ENCODE measurements at regions not wholly inside any gene's neighbourhood (a gene's known extent, or its start where the extent isn't known, plus 50 kb on each side); places are given as distances from the start of the nearest gene placed in this dataset.

GRCh38 chr13:64756621-64757020 is 2473.5 kb downstream of the PCDH9 start:
- H3K4me3 ChIP-seq (ENCODE audit: low read depth, low read length): no peak overlapping the region
- H3K36me3 ChIP-seq: no peaks in the 10 kb centered on the region
- no peaks in the 10 kb centered on the region for H3K9me3 ChIP-seq
- DNase-seq: no peak
- H3K4me1 ChIP-seq: peaks cover 7% of the 10 kb centered on the region
- no peak for TF ChIP-seq CTCF (IDR thresholded peaks at IDR 0.05; ENCODE audit: low read depth, low read length)
- no peaks in the 10 kb centered on the region for H3K27me3 ChIP-seq

DNA sequence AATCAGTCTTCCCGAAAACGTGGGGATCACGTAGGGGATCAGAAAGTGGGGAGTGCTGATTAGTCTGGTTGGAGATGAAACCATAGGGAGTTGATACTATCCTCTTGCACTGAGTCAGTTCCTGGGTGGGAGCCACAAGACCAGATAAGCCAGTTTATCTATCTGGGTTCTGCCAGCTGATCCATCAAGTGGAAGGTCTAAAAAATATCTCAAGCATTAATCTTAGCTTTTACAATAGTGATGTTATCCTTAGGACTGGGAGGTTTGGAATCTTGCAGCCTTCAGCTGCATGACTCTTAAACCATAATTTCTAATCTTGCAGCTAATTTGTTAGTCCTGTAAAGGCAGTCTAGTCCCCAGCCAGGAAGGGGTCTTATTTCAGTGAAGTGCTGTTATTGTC is 2474.2 kb downstream of the PCDH9 start:
- no peak for TF ChIP-seq CTCF (IDR thresholded peaks at IDR 0.05; ENCODE audit: low read depth, low read length)
- Histone ChIP-seq H3K4me3 (ENCODE audit: low read depth, low read length) (no peak overlapping the region), H3K27me3 (no peaks in the 10 kb centered on the region), H3K36me3 (no peaks in the 10 kb centered on the region), H3K9me3 (no peaks in the 10 kb centered on the region), H3K4me1 (peaks cover 7% of the 10 kb centered on the region)
- DNase-seq: no peak

- no peak for TF ChIP-seq CTCF (IDR thresholded peaks at IDR 0.05; ENCODE audit: low read depth, low read length)
- H3K4me3 ChIP-seq (ENCODE audit: low read depth, low read length): no peak overlapping the region
- H3K4me1 ChIP-seq: peaks cover 12% of the 10 kb centered on the region
- H3K27me3 ChIP-seq: no peaks in the 10 kb centered on the region
- no peak for DNase-seq
- H3K9me3 ChIP-seq: no peaks in the 10 kb centered on the region
- no peaks in the 10 kb centered on the region for H3K36me3 ChIP-seq
Measured at GRCh38 chr13:64753233-64754000, 2476.7 kb downstream of the PCDH9 start.

GRCh38 chr13:64749301-64749700 is 2480.8 kb downstream of the PCDH9 start:
- H3K4me3 ChIP-seq (ENCODE audit: low read depth, low read length): no peak overlapping the region
- no peaks in the 10 kb centered on the region for H3K27me3 ChIP-seq
- peaks cover 5% of the 10 kb centered on the region for H3K4me1 ChIP-seq
- H3K36me3 ChIP-seq: no peaks in the 10 kb centered on the region
- no peaks in the 10 kb centered on the region for H3K9me3 ChIP-seq
- DNase-seq: no peak
- no peak for TF ChIP-seq CTCF (IDR thresholded peaks at IDR 0.05; ENCODE audit: low read depth, low read length)

GRCh38 chr13:64746845-64747244 is 2483.3 kb downstream of the PCDH9 start:
- H3K4me1 ChIP-seq: peaks cover 5% of the 10 kb centered on the region; the same call in 1 of the 2 replicates
- H3K27me3 ChIP-seq: no peaks in the 10 kb centered on the region
- no peak overlapping the region for H3K4me3 ChIP-seq (ENCODE audit: low read depth, low read length)
- no peaks in the 10 kb centered on the region for H3K36me3 ChIP-seq
- no peak for DNase-seq
- no peaks in the 10 kb centered on the region for H3K9me3 ChIP-seq
- no peak for TF ChIP-seq CTCF (IDR thresholded peaks at IDR 0.05; ENCODE audit: low read depth, low read length)

DNA sequence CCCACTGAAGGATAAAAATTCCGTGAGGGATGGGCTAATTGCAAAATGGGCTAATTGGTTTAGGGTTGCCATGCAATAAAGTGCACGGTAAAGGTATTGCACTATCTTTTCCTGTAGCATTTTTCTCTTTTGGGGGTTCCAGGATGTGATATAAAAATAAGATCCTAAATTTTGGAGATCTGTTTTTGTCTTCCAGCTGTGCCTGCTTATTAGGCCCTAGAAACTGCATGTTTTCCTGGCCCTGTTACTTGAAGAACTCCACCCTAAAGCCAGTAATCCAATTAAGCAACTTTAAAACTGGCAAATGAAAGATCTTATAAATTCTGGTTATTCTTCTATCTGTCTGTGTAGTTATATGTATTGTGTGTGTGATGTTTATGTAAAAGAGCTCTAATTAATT is 2489.6 kb downstream of the PCDH9 start:
- DNase-seq: no peak

More for the DNA sequence above, 2489.6 kb downstream of the PCDH9 start:
- H3K36me3 ChIP-seq: no peaks in the 10 kb centered on the region
- TF ChIP-seq CTCF (IDR thresholded peaks at IDR 0.05; ENCODE audit: low read depth, low read length): no peak
- no peaks in the 10 kb centered on the region for H3K27me3 ChIP-seq
- no peaks in the 10 kb centered on the region for H3K4me1 ChIP-seq
- no peak overlapping the region for H3K4me3 ChIP-seq (ENCODE audit: low read depth, low read length)
- H3K9me3 ChIP-seq: no peaks in the 10 kb centered on the region

All from BE2C (cell line).